ENCODE measurements at regions not wholly inside any gene's neighbourhood (a gene's known extent, or its start where the extent isn't known, plus 50 kb on each side); places are given as distances from the start of the nearest gene placed in this dataset.

DNA sequence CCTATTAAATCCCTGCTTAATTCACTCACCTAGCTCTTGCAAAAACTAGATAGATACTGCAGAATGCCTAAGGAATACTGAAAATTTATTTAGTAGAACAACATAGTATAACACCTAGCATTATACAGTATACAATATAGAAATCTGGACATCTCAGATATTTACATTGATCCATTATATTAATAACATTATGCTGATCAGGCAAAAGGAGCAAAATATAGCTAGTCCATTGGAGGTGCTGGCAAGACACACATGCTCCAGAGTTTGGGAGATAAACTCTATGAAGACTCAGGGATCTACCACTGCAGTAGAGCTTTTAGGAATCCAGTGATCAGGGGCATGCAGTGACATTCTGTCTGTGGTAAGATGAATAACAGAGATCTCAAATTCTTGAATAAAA lies 357.6 kb downstream of the TBC1D4 start:
- DNase-seq = no peak

DNA sequence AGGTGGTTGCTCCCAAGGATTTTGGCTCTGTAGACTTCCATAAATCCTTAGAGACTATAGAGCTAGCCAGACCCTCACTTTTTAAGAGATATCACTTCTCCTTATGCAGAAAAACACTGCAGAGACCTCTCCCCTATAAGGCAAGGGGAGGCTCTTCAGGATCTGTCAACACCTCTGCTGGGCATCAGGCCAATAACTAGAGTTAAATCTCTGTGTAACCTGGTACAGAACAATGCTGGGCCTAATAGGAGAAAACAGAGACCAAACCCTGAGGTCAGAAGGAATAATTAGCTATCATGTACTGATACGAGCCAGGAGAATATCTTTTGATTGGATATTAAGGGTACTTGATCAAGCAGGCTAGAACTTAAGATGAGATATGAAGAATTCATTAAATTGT lies 358.5 kb downstream of the TBC1D4 start:
- no peak for DNase-seq

DNA sequence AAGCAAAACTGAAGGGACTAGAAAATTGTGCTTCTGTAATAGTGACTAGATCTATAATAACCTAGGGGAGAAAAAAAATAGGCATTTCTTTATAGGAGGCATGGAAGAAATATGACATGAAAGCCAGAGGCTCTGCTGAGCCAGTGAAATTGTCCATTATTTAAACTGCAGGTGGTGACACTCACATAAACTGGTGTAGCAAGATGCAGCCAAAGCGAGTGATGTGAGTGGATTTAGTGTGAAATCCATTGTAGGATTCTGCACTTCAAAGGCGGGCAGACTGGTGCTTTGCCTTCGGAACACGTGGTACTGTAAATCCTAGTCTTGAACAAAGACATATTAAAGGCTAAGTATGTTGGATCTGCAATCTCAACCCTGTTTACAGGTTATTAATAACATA lies 361.9 kb downstream of the TBC1D4 start:
- no peak for DNase-seq

DNA sequence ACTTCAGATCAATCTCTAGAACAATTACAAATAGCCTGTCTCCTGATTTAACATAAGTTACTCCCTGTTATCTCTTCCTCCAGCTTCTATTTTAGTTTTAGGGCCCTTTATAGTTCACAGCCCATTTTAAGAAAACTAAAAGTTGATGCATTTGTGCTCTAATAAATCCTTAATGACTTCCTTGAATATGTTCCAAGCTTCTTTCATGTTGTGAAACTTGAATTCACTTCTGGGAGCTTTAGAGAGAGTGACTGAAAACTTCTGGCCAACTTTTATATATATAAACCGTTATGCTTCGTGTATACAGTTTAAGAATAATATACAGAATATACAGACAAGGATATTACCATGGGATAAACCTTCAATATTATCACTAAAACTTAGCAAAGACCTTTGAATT lies 366.8 kb downstream of the TBC1D4 start:
- DNase-seq = no peak

DNA sequence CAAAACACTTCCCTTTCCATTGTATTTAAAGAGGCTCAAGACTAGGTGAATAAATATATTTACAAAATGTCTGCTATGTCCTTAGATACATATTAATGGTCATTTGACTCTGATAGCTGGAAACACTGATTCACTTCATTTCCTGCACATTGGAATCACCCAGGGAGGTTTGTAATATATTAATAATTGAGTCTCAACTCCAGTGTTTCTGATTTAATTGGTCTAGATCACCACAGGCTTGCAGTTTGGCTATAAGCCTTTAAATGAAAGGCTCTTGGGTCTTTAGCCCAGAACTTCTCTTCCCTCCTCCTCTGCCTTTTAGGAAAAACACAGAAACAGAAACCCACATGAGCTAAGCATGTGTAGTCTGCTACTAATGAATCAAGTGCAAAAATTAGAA lies 378.0 kb downstream of the TBC1D4 start:
- DNase-seq = no peak

DNA sequence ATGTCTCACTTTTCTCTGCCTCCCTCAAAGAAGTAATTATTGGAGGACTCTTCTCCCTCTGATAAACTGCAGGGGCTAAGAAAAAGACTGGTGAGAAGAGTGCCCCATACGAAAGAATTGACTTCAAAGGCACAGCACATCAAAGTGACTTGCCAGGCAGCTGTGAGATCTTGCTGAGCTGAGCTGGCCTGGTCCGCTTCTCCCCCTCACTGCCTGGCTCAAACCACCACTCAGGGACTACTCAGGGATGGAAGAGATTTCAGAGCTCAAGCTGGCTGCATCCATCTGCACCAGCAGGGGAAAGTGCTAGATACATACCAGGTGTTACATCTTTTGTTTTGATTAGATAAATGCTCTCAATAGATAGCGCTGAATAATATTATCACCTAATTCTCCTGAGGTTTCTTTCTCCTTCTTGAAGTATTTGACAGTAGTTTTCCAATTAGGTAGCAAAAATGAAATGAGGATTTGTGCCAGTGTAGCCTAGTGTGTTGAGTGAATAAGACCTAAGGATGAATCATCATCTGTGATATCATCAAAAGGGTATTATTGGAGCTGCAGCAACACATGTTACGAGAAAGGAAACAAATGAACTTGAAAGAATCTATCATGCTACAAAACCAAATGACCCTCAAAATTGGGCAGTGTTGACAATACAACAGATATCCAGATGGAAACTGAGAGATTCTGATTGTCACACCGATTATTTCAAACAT lies 379.8 kb downstream of the TBC1D4 start:
- DNase-seq = no peak

DNA sequence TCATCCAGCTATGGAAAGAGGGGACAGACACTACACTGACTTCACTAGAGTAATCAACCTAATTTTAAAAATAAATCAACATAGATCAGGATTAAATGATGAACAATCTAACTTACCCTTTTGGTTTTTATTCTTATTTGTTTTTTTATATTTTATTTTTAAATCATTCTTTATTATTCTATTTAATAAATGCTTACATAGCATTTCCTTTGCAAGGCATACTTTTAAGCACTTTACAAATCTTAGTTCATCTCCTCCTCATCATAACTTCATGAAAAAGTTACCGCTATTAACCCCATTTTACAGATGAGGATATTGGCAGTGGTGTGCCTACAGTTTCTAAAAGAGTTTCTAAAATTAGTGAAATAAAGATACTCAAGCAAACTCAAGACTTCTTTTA lies 380.6 kb downstream of the TBC1D4 start:
- DNase-seq = no peak

DNA sequence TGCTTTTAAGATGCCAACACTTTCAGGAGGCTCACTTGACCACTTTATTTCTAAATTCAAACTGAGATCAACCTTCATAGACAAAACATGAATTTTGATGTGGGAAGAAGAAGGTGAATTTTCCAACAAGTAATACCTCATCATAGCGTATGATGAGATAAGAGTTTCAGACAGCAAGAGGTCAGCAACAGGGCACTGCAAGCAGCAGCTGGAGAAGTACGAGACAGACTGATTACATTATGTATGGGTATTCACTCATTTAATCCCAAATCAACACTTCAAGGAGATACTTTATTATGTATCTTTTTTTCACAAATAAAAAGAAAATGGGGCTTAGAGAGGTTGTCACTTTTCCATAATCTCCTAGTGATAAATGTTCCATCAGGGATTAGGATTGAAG lies 389.8 kb downstream of the TBC1D4 start:
- no peak for DNase-seq

DNA sequence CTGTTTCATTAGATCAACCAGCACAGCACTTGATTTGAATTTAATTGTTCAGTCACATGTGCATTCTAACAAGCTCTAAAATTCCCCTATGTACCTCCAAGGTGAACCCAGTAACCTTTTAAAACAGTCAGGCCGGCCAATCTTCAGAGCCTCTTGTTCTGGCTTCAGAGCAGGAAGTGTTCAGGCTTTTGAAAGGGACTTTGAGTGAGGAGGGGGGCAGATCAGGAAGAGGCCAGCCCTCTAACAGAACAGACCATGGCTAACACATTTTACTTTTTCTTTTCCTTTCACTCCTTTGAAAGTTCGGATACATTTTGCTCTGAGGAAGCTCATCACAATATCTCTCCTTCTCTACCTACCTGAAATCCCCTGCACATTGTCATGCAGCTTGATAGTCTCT lies 390.3 kb downstream of the TBC1D4 start:
- DNase-seq = no peak

DNA sequence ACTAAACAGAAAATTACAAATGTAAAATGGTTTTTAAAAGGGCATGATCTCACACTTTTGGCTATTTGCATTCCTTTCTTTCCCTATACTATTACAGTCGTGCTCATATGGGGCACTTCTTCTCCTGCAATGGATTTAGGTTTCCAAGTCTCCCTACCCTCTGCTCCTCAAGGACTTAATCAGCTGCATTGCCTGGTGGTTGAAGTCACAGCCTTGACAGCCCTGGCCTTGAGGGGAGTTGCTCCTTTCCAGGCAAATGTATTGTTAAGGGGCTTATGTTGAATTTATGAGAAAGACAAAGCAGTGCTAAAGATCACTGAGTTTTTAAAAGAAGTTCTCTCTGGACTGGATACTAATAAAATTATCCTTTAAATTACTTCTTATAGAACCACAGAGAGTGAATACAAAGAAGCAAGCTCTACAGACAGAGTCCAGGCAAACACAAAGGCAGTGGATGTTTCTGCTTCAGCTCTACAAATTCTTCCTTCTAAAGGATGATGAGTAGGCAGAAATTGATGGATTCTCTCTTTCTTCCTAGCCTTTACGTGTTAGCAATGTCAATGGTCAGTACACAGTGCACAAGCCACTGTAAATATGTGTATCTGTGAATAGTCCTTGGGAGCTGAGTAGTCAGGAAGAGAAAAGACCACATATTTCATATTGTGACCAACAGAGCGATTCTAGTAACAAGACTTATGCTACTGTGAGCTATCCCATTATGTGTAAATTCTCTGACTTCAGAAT lies 390.9 kb downstream of the TBC1D4 start:
- DNase-seq = no peak

DNA sequence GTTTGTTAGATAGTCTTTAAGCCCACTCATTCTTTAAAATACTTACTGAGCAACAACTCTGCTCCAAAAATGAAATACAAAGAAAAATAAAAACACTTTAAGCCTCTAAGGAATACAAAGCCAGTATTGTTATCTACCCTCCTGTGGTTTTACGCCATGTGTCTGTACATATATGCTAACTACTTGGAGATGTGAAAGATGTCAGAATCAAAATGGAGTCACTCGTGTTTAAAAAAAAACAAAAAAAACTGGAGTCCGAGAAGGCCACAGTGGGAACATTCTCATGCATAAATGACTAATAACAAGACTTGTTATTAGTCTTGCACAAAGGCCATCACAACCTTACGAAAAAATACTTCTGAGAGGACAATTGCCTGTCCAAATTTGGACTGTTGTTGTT lies 393.1 kb downstream of the TBC1D4 start:
- DNase-seq = no peak

DNA sequence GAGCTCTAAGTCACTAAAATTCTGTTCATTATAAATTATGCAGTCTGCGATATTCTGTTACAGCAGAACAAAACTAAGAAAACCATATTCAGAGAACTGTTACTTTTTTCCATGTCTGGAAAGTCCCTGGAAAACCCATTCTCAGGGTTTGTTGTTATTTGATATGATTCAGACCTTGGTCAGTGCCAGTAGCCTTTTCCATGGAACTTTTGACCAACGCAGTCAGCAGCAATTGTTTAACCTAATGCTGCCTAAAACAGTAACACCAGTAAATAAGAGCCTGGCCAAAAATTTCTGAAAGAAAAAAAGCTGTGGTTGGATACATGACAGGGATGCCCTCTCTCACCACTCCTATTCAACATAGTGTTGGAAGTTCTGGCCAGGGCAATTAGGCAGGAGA lies 402.7 kb downstream of the TBC1D4 start:
- no peak for DNase-seq

DNA sequence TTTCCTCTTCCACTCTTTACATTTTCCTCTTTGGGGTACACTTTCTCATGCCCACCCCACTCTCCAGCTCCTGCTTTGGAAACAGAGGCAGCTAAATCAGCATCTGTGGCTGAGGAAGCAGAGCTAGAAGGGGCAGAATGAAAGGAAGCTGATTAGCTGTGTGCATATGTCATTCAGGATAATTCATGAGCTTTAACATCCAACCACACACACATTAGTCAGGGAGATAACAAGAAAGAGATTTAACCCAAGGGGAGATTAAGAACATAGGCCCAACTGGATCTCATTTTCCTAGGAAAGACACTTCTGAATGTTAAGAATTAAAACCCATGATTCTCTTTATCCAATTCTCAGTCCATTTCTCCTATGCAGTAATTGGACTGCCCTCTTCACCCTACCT lies 405.5 kb downstream of the TBC1D4 start:
- DNase-seq = no peak

DNA sequence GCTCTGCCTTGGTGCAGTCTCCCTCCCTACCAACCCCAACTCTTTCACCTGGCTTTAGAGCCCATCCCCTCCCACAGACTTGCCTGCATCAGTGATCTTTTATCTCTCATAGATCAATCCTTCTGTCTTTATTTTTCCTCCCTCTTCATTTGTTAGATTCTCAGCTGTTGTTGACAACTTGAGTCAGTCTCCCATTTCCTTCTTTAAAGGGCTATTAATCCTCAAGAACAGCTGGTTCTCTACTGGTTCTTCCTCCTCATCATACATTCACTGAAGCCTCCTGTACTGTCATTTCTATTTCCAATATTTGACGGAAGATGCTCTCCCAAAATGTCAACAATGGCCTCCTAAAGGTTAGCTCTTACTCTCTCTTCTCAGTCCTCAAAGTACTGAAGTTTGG lies 408.2 kb downstream of the TBC1D4 start:
- no peak for DNase-seq

DNA sequence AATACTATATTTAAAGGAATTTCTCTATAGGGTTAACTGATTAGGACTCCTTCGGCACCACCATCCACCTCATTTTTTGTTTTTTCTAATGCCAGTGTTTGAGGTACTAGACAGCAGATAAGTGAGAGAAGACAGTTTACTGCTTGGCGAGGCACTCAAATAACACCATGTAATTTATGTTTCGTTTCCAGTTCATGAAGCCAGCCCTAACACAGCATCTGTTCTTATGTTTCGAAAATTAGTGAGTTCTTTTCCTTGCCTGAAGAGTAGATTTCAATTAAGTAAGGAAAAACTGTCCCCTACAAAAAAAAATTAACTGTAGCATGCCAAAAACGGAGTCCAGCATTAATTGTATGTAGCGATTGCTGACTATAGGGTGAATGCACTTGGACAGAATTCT lies 409.1 kb downstream of the TBC1D4 start:
- DNase-seq = no peak

DNA sequence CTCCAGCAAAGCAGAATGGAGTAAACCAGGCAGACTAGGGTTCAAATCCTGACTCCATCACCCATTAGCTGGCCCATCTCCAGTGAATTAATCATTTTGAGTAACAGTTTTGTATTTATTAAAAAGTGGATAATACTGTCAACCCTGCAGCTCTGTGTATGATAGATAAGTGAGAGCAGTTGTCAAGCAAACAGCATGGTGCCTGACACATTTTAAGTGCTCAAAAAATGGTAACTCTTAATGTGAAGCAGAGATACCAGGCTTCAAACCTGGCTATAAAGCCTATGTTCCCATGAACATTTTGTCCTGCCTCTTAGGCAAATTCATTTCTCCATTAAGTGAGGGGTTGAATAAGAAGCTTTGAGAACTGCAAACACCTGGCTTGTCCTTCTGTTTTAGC lies 409.6 kb downstream of the TBC1D4 start:
- no peak for DNase-seq

DNA sequence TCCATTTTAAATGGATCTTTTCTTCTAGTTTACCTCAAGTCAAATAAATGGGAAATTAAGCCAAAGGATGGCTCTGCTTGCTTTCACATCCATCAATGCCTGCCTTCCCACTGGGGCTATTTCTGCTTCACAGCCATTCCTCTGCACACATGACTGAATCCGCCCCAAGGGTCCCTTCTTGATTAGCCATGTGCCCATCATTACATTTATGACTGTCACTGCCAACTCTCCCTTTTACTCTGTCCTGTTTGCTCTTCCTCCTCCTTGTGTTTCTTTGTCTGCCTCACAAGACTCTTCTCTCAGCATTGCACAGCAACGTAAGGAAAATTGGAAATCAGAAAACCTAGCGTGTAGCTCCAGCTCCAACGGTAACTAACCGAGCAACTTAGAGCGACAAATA lies 410.2 kb downstream of the TBC1D4 start:
- DNase-seq = no peak

DNA sequence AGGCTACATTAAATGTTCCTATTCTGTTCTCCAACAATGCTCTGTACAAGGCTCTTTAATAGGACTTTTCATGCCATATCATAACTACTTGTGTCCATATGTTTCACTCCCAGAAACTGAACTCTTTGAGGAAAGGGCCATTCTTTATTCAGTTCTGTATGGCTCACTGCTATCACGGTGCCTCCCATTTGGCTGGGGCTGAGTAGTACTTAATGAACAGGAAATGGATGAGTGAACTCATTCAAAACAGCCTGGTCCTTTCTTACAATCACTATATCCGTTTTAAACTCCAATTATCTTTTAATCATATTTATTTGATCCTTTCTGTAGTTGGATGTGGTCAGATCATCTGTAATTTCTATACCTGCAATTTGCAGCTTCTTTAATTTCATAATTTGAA lies 410.6 kb downstream of the TBC1D4 start:
- no peak for DNase-seq

DNA sequence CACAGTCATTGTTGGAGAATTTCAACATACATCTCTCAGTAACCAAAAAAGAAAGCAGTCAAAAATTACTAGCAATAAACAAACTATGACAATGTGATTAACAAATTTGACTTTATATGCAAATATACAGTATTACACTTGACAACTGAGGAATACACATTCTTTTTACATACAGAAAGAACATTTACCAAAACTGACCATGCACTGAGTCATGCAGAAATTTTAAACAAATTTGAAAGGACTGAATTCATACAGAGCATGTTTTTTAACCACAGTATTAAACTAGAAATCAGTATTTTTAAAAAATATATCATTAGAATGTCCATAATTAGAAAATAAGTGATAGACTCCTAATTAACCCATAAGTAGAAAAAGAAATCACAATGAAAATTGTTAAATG lies 420.1 kb downstream of the TBC1D4 start:
- DNase-seq = no peak

DNA sequence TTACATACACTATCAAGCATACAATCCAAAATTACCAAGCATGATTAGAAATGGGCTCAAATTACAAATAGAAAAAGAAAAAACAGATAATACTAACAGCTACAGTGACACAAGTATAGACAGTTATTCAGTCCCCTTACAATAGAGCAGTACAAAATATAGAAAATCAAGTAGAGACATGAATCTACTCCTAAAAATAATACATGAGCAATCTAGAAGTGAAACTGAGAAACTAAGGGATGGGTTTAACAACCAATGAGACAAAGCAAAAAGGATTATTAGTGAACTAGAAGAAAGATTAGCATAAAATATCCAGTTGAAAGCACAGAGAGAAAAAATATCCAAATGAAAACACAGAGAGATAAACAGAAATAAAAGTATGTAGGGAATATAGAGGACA lies 426.7 kb downstream of the TBC1D4 start:
- DNase-seq = no peak

DNA sequence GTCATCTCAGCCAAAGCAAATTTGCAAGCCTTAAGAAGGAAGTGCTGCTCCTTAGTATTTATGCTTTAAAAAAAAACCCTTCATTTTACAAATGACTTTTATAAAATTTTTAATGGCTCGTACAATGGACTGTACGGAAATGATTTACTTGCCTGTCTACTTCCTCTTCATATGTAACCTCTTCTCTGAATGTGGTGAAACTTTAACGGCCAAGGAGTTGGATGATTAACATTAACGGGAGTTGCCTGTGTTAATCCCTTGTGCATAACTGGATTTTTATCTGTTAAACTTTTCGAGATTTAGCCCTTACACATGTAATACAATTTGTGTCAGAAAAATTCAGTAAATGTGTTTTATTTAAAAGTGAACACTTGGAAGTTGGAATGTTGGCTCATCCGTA lies 429.4 kb downstream of the TBC1D4 start:
- DNase-seq = no peak

DNA sequence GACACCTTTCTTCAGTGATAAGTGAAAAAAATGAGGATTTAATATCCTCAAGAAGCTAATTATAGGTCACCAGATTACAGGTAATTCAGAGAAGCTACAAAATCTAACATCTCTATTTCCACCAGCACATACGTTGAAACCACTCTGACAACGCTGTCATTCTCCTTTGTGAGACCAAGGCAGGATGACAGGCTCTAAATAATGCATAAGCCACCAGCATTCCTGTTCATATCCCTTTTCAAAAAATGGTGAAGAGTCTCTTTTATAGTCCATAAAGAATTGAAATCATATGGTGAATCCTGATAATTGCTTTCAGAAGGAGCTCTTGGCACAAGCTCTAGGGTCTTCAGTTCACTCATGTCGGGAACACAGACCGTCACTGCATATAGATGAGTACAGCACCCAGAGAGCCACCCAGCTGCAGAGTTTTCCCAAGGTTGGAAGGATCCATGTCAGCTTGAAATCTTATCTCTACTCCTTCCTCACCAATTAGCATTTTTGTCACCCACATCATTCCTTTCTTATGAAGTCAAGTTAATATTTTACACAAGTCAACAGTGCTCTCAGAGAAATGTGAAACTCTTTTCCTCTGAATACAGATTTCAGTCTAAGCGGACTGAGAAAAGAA lies 431.4 kb downstream of the TBC1D4 start:
- no peak for DNase-seq

DNA sequence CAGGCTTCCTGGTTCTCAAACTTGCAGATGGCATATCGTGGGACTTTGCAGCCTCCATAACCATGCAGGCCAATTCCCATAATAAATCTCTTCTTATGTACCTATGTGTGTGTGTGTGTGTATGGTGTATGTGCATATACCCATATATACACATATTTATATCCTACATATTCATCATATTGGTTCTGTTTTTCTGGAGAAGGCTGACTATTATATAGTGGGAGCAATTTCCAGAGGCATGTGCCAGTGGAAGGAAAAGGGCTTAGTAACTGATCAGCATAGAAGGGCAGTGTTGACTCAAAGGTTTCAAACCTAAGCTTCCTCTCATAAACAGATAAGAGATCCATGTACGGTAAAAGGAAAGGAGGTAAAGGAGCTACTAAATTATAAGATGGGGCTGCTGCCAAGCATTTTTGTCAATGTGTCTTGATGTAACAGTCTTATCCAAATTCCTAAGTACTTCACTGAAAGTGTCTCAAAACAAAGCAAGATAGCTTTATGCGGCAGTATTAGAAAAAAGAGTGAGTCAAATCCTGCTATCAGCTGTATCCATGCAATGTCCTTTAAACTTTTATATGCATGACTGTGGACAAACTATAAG lies 432.1 kb downstream of the TBC1D4 start:
- DNase-seq = no peak

DNA sequence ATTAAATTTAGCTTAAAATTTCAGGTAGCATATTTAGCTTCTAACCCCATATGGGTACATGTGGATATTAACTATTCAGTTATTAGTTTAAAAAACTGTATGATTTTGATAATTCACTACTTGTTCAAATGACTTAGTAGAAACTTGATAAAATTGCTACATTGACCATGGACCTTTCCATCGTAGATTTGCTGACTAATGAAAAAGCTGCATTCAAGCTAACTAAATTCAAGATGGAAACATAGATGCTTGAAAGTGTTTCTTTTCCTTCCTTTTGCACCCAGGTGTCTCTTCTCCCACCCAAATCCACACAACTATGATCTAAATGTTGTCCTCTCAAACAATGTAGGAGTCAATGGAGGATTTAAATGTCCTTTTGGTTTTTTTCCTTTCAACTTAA lies 439.2 kb downstream of the TBC1D4 start:
- no peak for DNase-seq

All from CD4-positive, alpha-beta T cell treated with Interleukin-6 for 4 hours (primary cell).